ENCODE measurements at regions not wholly inside any gene's neighbourhood (a gene's known extent, or its start where the extent isn't known, plus 50 kb on each side); places are given as distances from the start of the nearest gene placed in this dataset.

GRCh38 chr4:177182166-177182565 is 127.5 kb upstream of the NEIL3 start:
- Mint-ChIP-seq H3K4me1 (ENCODE audit: low read depth) (peaks cover 7% of the 10 kb centered on the region), H3K4me3 (ENCODE audit: unreplicated experiment) (no peak overlapping the region), H3K9me3 (ENCODE audit: low read depth) (no peaks in the 10 kb centered on the region), H3K36me3 (ENCODE audit: low read depth) (no peaks in the 10 kb centered on the region), H3K27ac (ENCODE audit: unreplicated experiment) (no peak overlapping the region), H3K27me3 (ENCODE audit: low read depth) (peaks cover 4% of the 10 kb centered on the region)
- DNase-seq (ENCODE audit: low spot score) = no peak
- TF ChIP-seq, protein P1, sequence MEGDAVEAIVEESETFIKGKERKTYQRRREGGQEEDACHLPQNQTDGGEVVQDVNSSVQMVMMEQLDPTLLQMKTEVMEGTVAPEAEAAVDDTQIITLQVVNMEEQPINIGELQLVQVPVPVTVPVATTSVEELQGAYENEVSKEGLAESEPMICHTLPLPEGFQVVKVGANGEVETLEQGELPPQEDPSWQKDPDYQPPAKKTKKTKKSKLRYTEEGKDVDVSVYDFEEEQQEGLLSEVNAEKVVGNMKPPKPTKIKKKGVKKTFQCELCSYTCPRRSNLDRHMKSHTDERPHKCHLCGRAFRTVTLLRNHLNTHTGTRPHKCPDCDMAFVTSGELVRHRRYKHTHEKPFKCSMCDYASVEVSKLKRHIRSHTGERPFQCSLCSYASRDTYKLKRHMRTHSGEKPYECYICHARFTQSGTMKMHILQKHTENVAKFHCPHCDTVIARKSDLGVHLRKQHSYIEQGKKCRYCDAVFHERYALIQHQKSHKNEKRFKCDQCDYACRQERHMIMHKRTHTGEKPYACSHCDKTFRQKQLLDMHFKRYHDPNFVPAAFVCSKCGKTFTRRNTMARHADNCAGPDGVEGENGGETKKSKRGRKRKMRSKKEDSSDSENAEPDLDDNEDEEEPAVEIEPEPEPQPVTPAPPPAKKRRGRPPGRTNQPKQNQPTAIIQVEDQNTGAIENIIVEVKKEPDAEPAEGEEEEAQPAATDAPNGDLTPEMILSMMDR (IDR thresholded peaks at IDR 0.05) = no peak

DNA sequence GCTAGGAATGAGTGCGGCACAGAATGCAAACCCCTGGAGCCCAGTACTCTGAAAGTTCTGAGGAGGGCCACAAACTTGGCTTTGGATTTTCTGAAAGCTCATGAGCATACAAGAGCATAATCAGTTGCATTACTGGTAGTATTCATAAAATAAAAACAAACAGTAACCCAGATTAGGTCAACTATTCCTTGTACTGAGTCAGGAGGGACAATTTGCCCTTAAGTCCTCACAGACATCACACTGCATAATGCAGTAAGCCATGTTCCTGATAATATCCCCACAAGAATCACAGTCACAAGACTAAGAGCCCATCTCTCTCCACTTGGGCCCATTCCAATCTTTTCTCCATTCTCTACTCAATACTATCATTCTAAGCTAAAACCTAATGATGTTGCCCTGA is 126.9 kb upstream of the NEIL3 start:
- H3K4me1 Mint-ChIP-seq (ENCODE audit: low read depth) = peaks cover 4% of the 10 kb centered on the region
- DNase-seq (ENCODE audit: low spot score) = no peak
- H3K9me3 Mint-ChIP-seq (ENCODE audit: low read depth) = no peaks in the 10 kb centered on the region
- H3K27ac Mint-ChIP-seq (ENCODE audit: unreplicated experiment) = no peak overlapping the region
- no peaks in the 10 kb centered on the region for H3K36me3 Mint-ChIP-seq (ENCODE audit: low read depth)
- no peak overlapping the region for H3K4me3 Mint-ChIP-seq (ENCODE audit: unreplicated experiment)
- TF ChIP-seq, protein P1 (IDR thresholded peaks at IDR 0.05) = no peak
- peaks cover 4% of the 10 kb centered on the region for H3K27me3 Mint-ChIP-seq (ENCODE audit: low read depth)

GRCh38 chr4:177185151-177185550 is 124.5 kb upstream of the NEIL3 start:
- H3K4me3 Mint-ChIP-seq (ENCODE audit: unreplicated experiment) = no peak overlapping the region
- H3K36me3 Mint-ChIP-seq (ENCODE audit: low read depth) = no peaks in the 10 kb centered on the region
- H3K4me1 Mint-ChIP-seq (ENCODE audit: low read depth) = no peaks in the 10 kb centered on the region
- no peak for DNase-seq (ENCODE audit: low spot score)
- TF ChIP-seq, protein P1 (IDR thresholded peaks at IDR 0.05) = no peak
- peaks cover 4% of the 10 kb centered on the region for H3K27me3 Mint-ChIP-seq (ENCODE audit: low read depth)
- no peaks in the 10 kb centered on the region for H3K9me3 Mint-ChIP-seq (ENCODE audit: low read depth)
- H3K27ac Mint-ChIP-seq (ENCODE audit: unreplicated experiment) = no peak overlapping the region

DNA sequence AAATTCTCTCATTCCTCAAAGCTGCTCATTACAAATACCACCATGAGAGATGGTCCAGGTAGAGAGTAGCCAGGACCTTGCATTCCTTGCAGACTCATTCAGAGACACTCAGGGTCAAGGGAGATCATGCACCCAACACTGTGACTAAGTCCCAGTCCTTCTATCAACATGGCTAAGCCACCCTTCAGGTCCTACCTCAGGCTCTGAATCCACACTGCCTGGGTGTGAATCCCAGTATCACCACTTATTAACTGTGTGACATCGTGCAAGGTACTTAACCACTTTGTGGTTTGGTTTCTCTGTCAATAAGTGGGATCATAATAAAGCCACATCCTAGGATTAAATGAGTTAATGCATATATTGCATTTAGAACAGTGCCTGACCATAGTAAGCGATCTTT is 124.1 kb upstream of the NEIL3 start:
- Mint-ChIP-seq H3K27ac (ENCODE audit: unreplicated experiment) (no peak overlapping the region), H3K36me3 (ENCODE audit: low read depth) (no peaks in the 10 kb centered on the region), H3K4me1 (ENCODE audit: low read depth) (no peaks in the 10 kb centered on the region), H3K27me3 (ENCODE audit: low read depth) (peaks cover 4% of the 10 kb centered on the region), H3K9me3 (ENCODE audit: low read depth) (no peaks in the 10 kb centered on the region), H3K4me3 (ENCODE audit: unreplicated experiment) (no peak overlapping the region)
- TF ChIP-seq, protein P1 (IDR thresholded peaks at IDR 0.05) = no peak
- no peak for DNase-seq (ENCODE audit: low spot score)

DNA sequence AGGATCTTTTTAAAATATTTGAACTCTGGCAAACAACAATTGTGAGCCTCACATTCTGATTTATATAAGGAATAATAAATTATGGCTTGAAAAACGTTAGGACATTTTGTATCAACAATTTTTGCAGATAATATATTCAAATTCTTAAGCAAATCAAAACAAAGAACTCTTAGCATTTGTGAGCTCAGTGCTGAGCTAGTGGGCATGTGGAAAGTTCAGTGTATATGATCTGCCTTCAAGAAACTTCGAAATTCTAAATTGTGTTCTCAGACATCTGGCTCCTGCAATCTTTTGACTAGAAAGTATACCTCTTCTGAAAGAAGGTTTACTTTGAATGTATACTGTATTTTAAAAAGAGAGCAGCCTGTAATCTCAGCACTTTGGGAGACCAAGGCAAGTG is 122.3 kb upstream of the NEIL3 start:
- TF ChIP-seq, protein P1 (IDR thresholded peaks at IDR 0.05) = no peak
- H3K36me3 Mint-ChIP-seq (ENCODE audit: low read depth) = no peaks in the 10 kb centered on the region
- no peak for DNase-seq (ENCODE audit: low spot score)
- H3K4me1 Mint-ChIP-seq (ENCODE audit: low read depth) = peaks cover 5% of the 10 kb centered on the region
- no peak overlapping the region for H3K4me3 Mint-ChIP-seq (ENCODE audit: unreplicated experiment)
- no peak overlapping the region for H3K27ac Mint-ChIP-seq (ENCODE audit: unreplicated experiment)
- peaks cover 4% of the 10 kb centered on the region for H3K27me3 Mint-ChIP-seq (ENCODE audit: low read depth)
- H3K9me3 Mint-ChIP-seq (ENCODE audit: low read depth) = no peaks in the 10 kb centered on the region
